ENCODE measurements at regions not wholly inside any gene's neighbourhood (a gene's known extent, or its start where the extent isn't known, plus 50 kb on each side); places are given as distances from the start of the nearest gene placed in this dataset.
"Not testable (repeated sequence)": the region's sequence is repeated elsewhere in the genome, so short reads cannot be mapped to it uniquely, and the experiment has no call there.

DNA sequence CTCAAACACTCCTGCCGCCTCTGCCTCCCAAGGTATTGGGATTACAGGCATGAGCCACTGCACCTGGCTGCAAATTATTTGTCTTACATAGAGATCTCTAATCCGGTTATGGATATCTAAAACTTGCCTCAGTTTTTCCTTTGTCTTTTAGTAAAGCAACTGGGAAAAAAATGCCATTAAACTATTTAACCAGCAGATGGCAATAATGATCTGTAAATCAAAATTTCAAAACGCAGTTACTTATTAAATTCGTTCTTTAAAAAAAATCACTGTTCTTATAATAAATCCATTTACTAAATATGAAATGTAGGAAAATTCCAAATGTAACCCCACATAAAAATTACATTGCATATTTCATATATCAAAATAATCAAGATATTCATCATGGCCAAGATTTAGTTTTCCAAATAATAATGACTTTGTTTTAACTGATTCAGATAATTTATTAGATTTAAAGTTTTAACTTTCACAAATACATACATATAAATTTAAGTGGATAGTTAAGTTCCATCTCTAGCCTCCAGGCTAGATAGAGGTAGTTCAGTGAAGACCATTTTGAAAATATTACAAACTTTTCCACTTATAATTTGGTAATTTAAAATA lies 125.8 kb downstream of the KBTBD2 start:
- H3K36me3 ChIP-seq (ENCODE audit: control insufficient read depth in 2 of 2, insufficient read depth in 2 of 2, low read length in 1 of 2); H3K4me1 ChIP-seq (ENCODE audit: control insufficient read depth in 2 of 2, insufficient read depth in 2 of 2, low read length in 1 of 2); H3K4me3 ChIP-seq (ENCODE audit: low read depth in 1 of 2, low read length in 2 of 2); H3K9me3 ChIP-seq (ENCODE audit: control insufficient read depth in 2 of 2, insufficient read depth in 1 of 2, low read depth in 1 of 2, low read length in 1 of 2); H3K27me3 ChIP-seq (ENCODE audit: control insufficient read depth in 1 of 2, insufficient read depth in 2 of 2, low read length in 2 of 2); H3K27ac ChIP-seq (ENCODE audit: low read depth in 2 of 2, low read length in 1 of 2): not testable (repeated sequence)
- 16 to 20% methylated on average over 4 of the region's 4 CpGs for WGBS, 2 donors

DNA sequence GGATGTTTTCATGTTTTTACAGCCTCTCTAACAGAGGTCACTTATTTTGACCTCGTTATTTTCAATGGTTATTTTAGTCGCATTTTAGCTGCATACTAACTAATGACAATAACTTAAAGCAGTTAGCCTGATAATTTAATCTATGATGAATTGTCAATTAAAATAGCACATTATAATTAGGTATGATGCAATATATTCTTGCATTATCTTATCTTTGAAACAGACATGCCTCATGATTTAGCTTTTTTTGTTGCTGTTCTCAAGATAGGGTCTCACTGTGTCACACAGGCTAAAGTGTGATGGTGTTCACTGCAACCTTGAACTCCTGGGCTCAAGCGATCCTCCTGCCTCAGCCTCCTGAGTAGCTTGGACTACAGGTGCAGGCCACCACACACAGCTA lies 126.4 kb downstream of the KBTBD2 start:
- WGBS, 2 donors, result 83 to 86% methylated on average over 3 of the region's 3 CpGs

DNA sequence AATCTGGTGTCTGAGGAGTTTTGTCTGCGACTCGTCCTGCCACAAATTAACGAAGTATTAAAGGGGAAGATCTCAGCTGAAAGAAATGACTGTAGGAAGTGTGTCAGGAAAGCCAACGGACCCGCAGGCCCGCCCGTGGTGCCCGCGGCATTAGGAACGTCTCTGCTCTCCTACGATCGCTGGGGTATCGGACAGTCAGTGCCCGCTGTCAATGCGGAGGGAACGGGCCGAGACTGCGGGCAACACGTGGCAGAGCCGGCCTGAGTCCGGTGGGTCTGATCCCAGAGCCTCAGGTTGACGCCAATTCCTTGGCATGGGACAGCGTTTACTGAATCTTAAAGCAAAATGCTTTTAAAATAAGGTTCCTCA lies 128.7 kb downstream of the KBTBD2 start:
- no peaks in the 10 kb centered on the region for H3K9me3 ChIP-seq (ENCODE audit: control insufficient read depth in 2 of 2, insufficient read depth in 1 of 2, low read depth in 1 of 2, low read length in 1 of 2)
- WGBS, 2 donors, result 59 to 64% methylated on average over 23 of the region's 23 CpGs
- no peaks in the 10 kb centered on the region for H3K36me3 ChIP-seq (ENCODE audit: control insufficient read depth in 2 of 2, insufficient read depth in 2 of 2, low read length in 1 of 2)
- no peak overlapping the region for H3K27ac ChIP-seq (ENCODE audit: low read depth in 2 of 2, low read length in 1 of 2)
- peaks cover 4% of the 10 kb centered on the region in 2 donors for H3K4me1 ChIP-seq (ENCODE audit: control insufficient read depth in 2 of 2, insufficient read depth in 2 of 2, low read length in 1 of 2)
- H3K27me3 ChIP-seq (ENCODE audit: control insufficient read depth in 1 of 2, insufficient read depth in 2 of 2, low read length in 2 of 2), result no peaks in the 10 kb centered on the region
- no peak overlapping the region for H3K4me3 ChIP-seq (ENCODE audit: low read depth in 1 of 2, low read length in 2 of 2)

More for the DNA sequence above, 126.4 kb downstream of the KBTBD2 start:
- Histone ChIP-seq H3K27me3 (ENCODE audit: control insufficient read depth in 1 of 2, insufficient read depth in 2 of 2, low read length in 2 of 2) (no peaks in the 10 kb centered on the region), H3K9me3 (ENCODE audit: control insufficient read depth in 2 of 2, insufficient read depth in 1 of 2, low read depth in 1 of 2, low read length in 1 of 2) (no peaks in the 10 kb centered on the region), H3K4me1 (ENCODE audit: control insufficient read depth in 2 of 2, insufficient read depth in 2 of 2, low read length in 1 of 2) (peaks cover 4% of the 10 kb centered on the region in 2 donors), H3K36me3 (ENCODE audit: control insufficient read depth in 2 of 2, insufficient read depth in 2 of 2, low read length in 1 of 2) (no peaks in the 10 kb centered on the region), H3K27ac (ENCODE audit: low read depth in 2 of 2, low read length in 1 of 2) (no peak overlapping the region), H3K4me3 (ENCODE audit: low read depth in 1 of 2, low read length in 2 of 2) (no peak overlapping the region)

DNA sequence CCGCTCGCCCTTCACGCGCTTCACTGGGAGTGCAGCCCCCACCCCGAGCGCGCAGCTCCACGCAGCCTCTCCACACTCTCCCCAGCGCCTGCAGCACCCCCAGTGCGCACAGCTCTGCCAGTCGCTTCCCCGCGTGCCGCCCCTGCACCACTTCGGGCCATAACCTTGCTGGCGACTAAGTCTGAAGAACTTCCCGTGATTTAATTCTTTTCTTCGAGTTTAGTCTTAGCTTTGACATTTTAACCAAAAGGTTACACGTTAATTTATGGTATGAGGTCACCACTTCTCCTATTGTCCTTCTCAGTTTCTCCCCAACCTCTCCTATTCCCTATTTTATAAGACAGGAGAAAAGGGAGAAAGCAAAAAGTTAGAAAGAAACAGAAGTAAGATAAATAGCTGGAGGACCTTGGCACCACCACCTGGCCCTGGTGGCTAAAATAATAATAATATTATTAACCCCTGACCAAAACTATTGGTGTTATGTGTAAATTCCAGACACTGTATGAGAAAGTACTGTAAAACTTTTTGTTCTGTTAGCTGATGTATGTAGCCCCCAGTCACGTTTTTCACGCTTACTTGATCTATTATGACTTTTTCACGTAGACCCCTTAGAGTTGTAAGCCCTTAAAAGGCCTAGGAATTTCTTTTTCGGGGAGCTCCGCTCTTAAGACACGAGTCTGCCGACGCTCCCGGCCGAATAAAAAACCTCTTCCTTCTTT lies 129.2 kb downstream of the KBTBD2 start:
- H3K9me3 ChIP-seq (ENCODE audit: control insufficient read depth in 2 of 2, insufficient read depth in 1 of 2, low read depth in 1 of 2, low read length in 1 of 2); H3K4me1 ChIP-seq (ENCODE audit: control insufficient read depth in 2 of 2, insufficient read depth in 2 of 2, low read length in 1 of 2); H3K27ac ChIP-seq (ENCODE audit: low read depth in 2 of 2, low read length in 1 of 2); H3K36me3 ChIP-seq (ENCODE audit: control insufficient read depth in 2 of 2, insufficient read depth in 2 of 2, low read length in 1 of 2); H3K27me3 ChIP-seq (ENCODE audit: control insufficient read depth in 1 of 2, insufficient read depth in 2 of 2, low read length in 2 of 2): not testable (repeated sequence)
- H3K4me3 ChIP-seq (ENCODE audit: low read depth in 1 of 2, low read length in 2 of 2), result peak overlapping the region in 1 of 2 donors; percentile 3
- 53 to 61% methylated on average over 23 to 29 of the region's 29 CpGs for WGBS, 2 donors

GRCh38 chr7:32761451-32762205 lies 129.9 kb downstream of the KBTBD2 start:
- WGBS, 2 donors, result 42 to 47% methylated on average over 45 to 46 of the region's 46 CpGs
- H3K27ac ChIP-seq (ENCODE audit: low read depth in 2 of 2, low read length in 1 of 2), result no peak overlapping the region
- no peaks in the 10 kb centered on the region for H3K9me3 ChIP-seq (ENCODE audit: control insufficient read depth in 2 of 2, insufficient read depth in 1 of 2, low read depth in 1 of 2, low read length in 1 of 2)
- H3K36me3 ChIP-seq (ENCODE audit: control insufficient read depth in 2 of 2, insufficient read depth in 2 of 2, low read length in 1 of 2), result no peaks in the 10 kb centered on the region
- H3K4me3 ChIP-seq (ENCODE audit: low read depth in 1 of 2, low read length in 2 of 2), result peak overlapping the region in 1 of 2 donors; percentile 3
- H3K27me3 ChIP-seq (ENCODE audit: control insufficient read depth in 1 of 2, insufficient read depth in 2 of 2, low read length in 2 of 2), result no peaks in the 10 kb centered on the region
- peaks cover 4% of the 10 kb centered on the region in 2 donors for H3K4me1 ChIP-seq (ENCODE audit: control insufficient read depth in 2 of 2, insufficient read depth in 2 of 2, low read length in 1 of 2)

GRCh38 chr7:32760755-32761154 lies 130.8 kb downstream of the KBTBD2 start:
- H3K4me3 ChIP-seq (ENCODE audit: low read depth in 1 of 2, low read length in 2 of 2); H3K36me3 ChIP-seq (ENCODE audit: control insufficient read depth in 2 of 2, insufficient read depth in 2 of 2, low read length in 1 of 2); H3K27me3 ChIP-seq (ENCODE audit: control insufficient read depth in 1 of 2, insufficient read depth in 2 of 2, low read length in 2 of 2); H3K9me3 ChIP-seq (ENCODE audit: control insufficient read depth in 2 of 2, insufficient read depth in 1 of 2, low read depth in 1 of 2, low read length in 1 of 2); H3K27ac ChIP-seq (ENCODE audit: low read depth in 2 of 2, low read length in 1 of 2); H3K4me1 ChIP-seq (ENCODE audit: control insufficient read depth in 2 of 2, insufficient read depth in 2 of 2, low read length in 1 of 2): not testable (repeated sequence)
- 90 to 91% methylated on average over 5 of the region's 5 CpGs for WGBS, 2 donors

- H3K27ac ChIP-seq (ENCODE audit: low read depth in 2 of 2, low read length in 1 of 2); H3K9me3 ChIP-seq (ENCODE audit: control insufficient read depth in 2 of 2, insufficient read depth in 1 of 2, low read depth in 1 of 2, low read length in 1 of 2); H3K36me3 ChIP-seq (ENCODE audit: control insufficient read depth in 2 of 2, insufficient read depth in 2 of 2, low read length in 1 of 2); H3K27me3 ChIP-seq (ENCODE audit: control insufficient read depth in 1 of 2, insufficient read depth in 2 of 2, low read length in 2 of 2); H3K4me1 ChIP-seq (ENCODE audit: control insufficient read depth in 2 of 2, insufficient read depth in 2 of 2, low read length in 1 of 2); H3K4me3 ChIP-seq (ENCODE audit: low read depth in 1 of 2, low read length in 2 of 2): not testable (repeated sequence)
- WGBS, 2 donors, result 89 to 94% methylated on average over 3 of the region's 3 CpGs
These were observed 131.7 kb downstream of the KBTBD2 start for GRCh38 chr7:32759859-32760258.

DNA sequence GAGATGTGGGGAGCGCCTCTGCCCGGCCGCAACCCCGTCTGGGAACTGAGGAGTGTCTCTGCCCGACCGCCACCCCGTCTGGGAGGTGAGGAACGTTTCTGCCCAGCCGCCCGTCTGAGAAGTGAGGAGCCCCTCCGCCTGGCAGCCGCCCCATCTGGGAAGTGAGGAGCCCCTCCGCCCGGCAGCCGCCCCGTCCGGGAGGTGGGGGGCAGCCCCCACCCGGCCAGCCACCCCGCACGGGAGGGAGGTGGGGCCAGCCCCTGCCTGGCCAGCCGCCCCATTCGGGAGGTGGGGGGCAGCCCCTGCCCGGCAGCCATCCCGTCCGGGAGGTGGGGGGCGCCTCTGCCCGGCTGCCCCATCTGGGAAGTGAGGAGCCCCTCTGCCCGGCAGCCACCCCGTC lies 137.7 kb downstream of the KBTBD2 start:
- H3K27me3 ChIP-seq (ENCODE audit: control insufficient read depth in 1 of 2, insufficient read depth in 2 of 2, low read length in 2 of 2); H3K27ac ChIP-seq (ENCODE audit: low read depth in 2 of 2, low read length in 1 of 2); H3K36me3 ChIP-seq (ENCODE audit: control insufficient read depth in 2 of 2, insufficient read depth in 2 of 2, low read length in 1 of 2); H3K4me3 ChIP-seq (ENCODE audit: low read depth in 1 of 2, low read length in 2 of 2); H3K4me1 ChIP-seq (ENCODE audit: control insufficient read depth in 2 of 2, insufficient read depth in 2 of 2, low read length in 1 of 2); H3K9me3 ChIP-seq (ENCODE audit: control insufficient read depth in 2 of 2, insufficient read depth in 1 of 2, low read depth in 1 of 2, low read length in 1 of 2): not testable (repeated sequence)
- 87 to 91% methylated on average over 25 to 29 of the region's 29 CpGs for WGBS, 2 donors

- not testable (repeated sequence) for H3K4me3 ChIP-seq (ENCODE audit: low read depth in 1 of 2, low read length in 2 of 2); H3K9me3 ChIP-seq (ENCODE audit: control insufficient read depth in 2 of 2, insufficient read depth in 1 of 2, low read depth in 1 of 2, low read length in 1 of 2); H3K36me3 ChIP-seq (ENCODE audit: control insufficient read depth in 2 of 2, insufficient read depth in 2 of 2, low read length in 1 of 2); H3K27me3 ChIP-seq (ENCODE audit: control insufficient read depth in 1 of 2, insufficient read depth in 2 of 2, low read length in 2 of 2); H3K27ac ChIP-seq (ENCODE audit: low read depth in 2 of 2, low read length in 1 of 2); H3K4me1 ChIP-seq (ENCODE audit: control insufficient read depth in 2 of 2, insufficient read depth in 2 of 2, low read length in 1 of 2)
- WGBS, 2 donors, result 84 to 86% methylated on average over 2 of the region's 2 CpGs
These were observed 143.2 kb downstream of the KBTBD2 start for GRCh38 chr7:32748337-32748736.

Measured in esophagus (tissue), 2 donors.